ENCODE measurements at regions not wholly inside any gene's neighbourhood (a gene's known extent, or its start where the extent isn't known, plus 50 kb on each side); places are given as distances from the start of the nearest gene placed in this dataset.

- no peaks in the 10 kb centered on the region; the same call in 1 of the 2 replicates for H4K20me1 ChIP-seq (ENCODE audit: control insufficient read depth, insufficient read depth)
- ChIA-PET CTCF (no interaction called here), POLR2A (no interaction called here), RAD21 (ENCODE audit: unreplicated experiment) (no interaction called here), SMC1A (ENCODE audit: uncharacterized antibody, unreplicated experiment) (no interaction called here)
- in situ Hi-C loops (cut with MboI), result no loop called here
- no peak overlapping the region for H3K4me2 ChIP-seq (ENCODE audit: control insufficient read depth, insufficient read depth)
- H3K9ac ChIP-seq (ENCODE audit: control insufficient read depth, insufficient read depth, low read length), result no peak overlapping the region
- peaks cover 1 to 7% of the 10 kb centered on the region in 2 experiments; a peak in 2 of 4 replicates for H3K27me3 ChIP-seq (replicated peaks in 1 of 2; ENCODE audit: control insufficient read depth in 2 of 2, insufficient read depth in 2 of 2, low read length in 1 of 2)
- no peaks in the 10 kb centered on the region for H3K4me1 ChIP-seq (ENCODE audit: control insufficient read depth, insufficient read depth, low read length)
- H3K36me3 ChIP-seq (ENCODE audit: control insufficient read depth in 2 of 2, insufficient read depth in 2 of 2, low read length in 1 of 2), result no peaks in the 10 kb centered on the region
- H3K9me3 ChIP-seq (replicated peaks; ENCODE audit: control insufficient read depth, insufficient read depth, low read length), result no peaks in the 10 kb centered on the region; the same call in 2 of the 3 replicates
- 67% methylated on average over 1 of the region's 1 CpG for WGBS (ENCODE audit: insufficient coverage, insufficient replicate concordance, low lambda C conversion rate, missing lambda C conversion rate)
- no peak for DNase-seq (ENCODE audit: low read depth, low spot score)
- BruUV-seq (replicated peaks), result no TSS peak
- no peaks in the 10 kb centered on the region for H3K79me2 ChIP-seq (ENCODE audit: control insufficient read depth, insufficient read depth, low read length)
- FAIRE-seq, result no peak
- H3K4me3 ChIP-seq, result no peak overlapping the region
- no peak for TF ChIP-seq CTCF (IDR thresholded peaks at IDR 0.05 in 2 of 3, conservative IDR thresholded peaks at IDR 0.05 in 1 of 3; ENCODE audit: control insufficient read depth in 2 of 3, extremely low read depth in 1 of 3, insufficient read depth in 1 of 3, low read depth in 3 of 3, low read length in 3 of 3)
- no peak for TF ChIP-seq YBX1 (IDR thresholded peaks at IDR 0.05)
- no peak for TF ChIP-seq ZNF24 (IDR thresholded peaks at IDR 0.05)
- TF ChIP-seq BCLAF1 (IDR thresholded peaks at IDR 0.05), result no peak
- no peak for TF ChIP-seq NFYB (IDR thresholded peaks at IDR 0.05; ENCODE audit: insufficient read depth, low read depth, low read length)
- TF ChIP-seq TCF12 (IDR thresholded peaks at IDR 0.05; ENCODE audit: low read depth, low read length), result no peak
- no peak for TF ChIP-seq TCF7 (IDR thresholded peaks at IDR 0.05; ENCODE audit: borderline replicate concordance)
- no peak for TF ChIP-seq BCL11A (IDR thresholded peaks at IDR 0.05; ENCODE audit: low read depth, low read length)
- no peak for TF ChIP-seq EGR1 (IDR thresholded peaks at IDR 0.05; ENCODE audit: borderline replicate concordance in 1 of 2, low read depth in 2 of 2, low read length in 2 of 2)
- TF ChIP-seq ESRRA (IDR thresholded peaks at IDR 0.05; ENCODE audit: low read length), result no peak
- TF ChIP-seq BRCA1 (IDR thresholded peaks at IDR 0.05; ENCODE audit: low read depth, low read length), result no peak
- TF ChIP-seq MXI1 (IDR thresholded peaks at IDR 0.05; ENCODE audit: low read depth, low read length), result no peak
- intact Hi-C loops (cut with micrococcal nuclease; ENCODE audit: unreplicated experiment), result loop anchor here (10.0 kb wide), 1 partner anchor 60 kb away; no protein-coding TSS in a partner anchor
- no peak for ATAC-seq
- H3K27ac ChIP-seq (ENCODE audit: control insufficient read depth, insufficient read depth), result no peak overlapping the region
- no peak overlapping the region for H2AFZ ChIP-seq (ENCODE audit: control insufficient read depth, low read depth, low read length)
Observed at GRCh38 chr18:49694402-49694801, 118.9 kb downstream of the ACAA2 start.

Measured in GM12878 (cell line).